SK-N-SH (cell line): ENCODE measurements at regions not wholly inside any gene's neighbourhood (a gene's known extent, or its start where the extent isn't known, plus 50 kb on each side); places are given as distances from the start of the nearest gene placed in this dataset.
A peak's percentile ranks its signal among the peaks of the same experiment; 100 is the strongest.

Experiments
- CTCF ChIA-PET: fragments of 300-600, 350-600 bp; formaldehyde crosslinking; extraction: SDS; loops from one replicate; lab custom pipeline; 2021; lab: Yijun Ruan, JAX
- POLR2A ChIA-PET: fragments of 350-600 bp; sonication (Branson Sonifier 250); formaldehyde crosslinking; extraction: SDS; loops from one replicate; lab custom pipeline; 2020; ENCODE audit warnings: antibody characterized with exemption, inconsistent platforms; lab: Yijun Ruan, JAX
- DNase-seq: peaks from one replicate; pipeline ENCODE4 v3.0.0; 2012
- H2AFZ ChIP-seq: fragments of 200-600 bp; sonication (generic); 2 replicates; pipeline ENCODE4 v1.8.1; 2016; ENCODE audit warnings: antibody characterized with exemption, mild to moderate bottlenecking, low read depth
- H3F3A ChIP-seq: fragments of 200-600 bp; sonication (generic); replicated peaks from 2 replicates; pipeline ENCODE3; 2016; ENCODE audit warnings: antibody characterized with exemption, mild to moderate bottlenecking; ENCODE audit not compliant: insufficient read depth
- H3K27ac ChIP-seq, 2 experiments: fragments of 200-500 bp in 1 of 2; fragments of 200-600 bp in 1 of 2; sonication (Bioruptor generic) in 1 of 2; sonication (generic), shearing (Covaris generic) in 1 of 2; 2 replicates each; pipeline versions ENCODE4 v1.5.1 to v1.6.1; 2014 to 2016; ENCODE audit warnings: low read depth in 2 of 2, inconsistent platforms in 1 of 2, low read length in 1 of 2, mild to moderate bottlenecking in 1 of 2, mixed read lengths in 1 of 2
- H3K27me3 ChIP-seq: fragments of 200-600 bp; sonication (generic), shearing (Covaris generic); 2 replicates; pipeline ENCODE4 v1.6.1; 2016; ENCODE audit warnings: mixed run types; ENCODE audit not compliant: insufficient read depth
- H3K36me3 ChIP-seq, 2 experiments: fragments of 200-500 bp in 1 of 2; fragments of 200-600 bp in 1 of 2; sonication (Bioruptor generic) in 1 of 2; sonication (generic) in 1 of 2; replicated peaks in 1 of 2; 2 replicates each; pipeline versions ENCODE3 to v1.5.1; 2014 to 2016; ENCODE audit warnings: low read length in 1 of 2, mild to moderate bottlenecking in 1 of 2; ENCODE audit not compliant: insufficient read depth in 2 of 2, control insufficient read depth in 1 of 2
- H3K4me1 ChIP-seq, 2 experiments: fragments of 200-500 bp in 1 of 2; fragments of 200-600 bp in 1 of 2; sonication (Bioruptor generic) in 1 of 2; sonication (generic), shearing (Covaris generic) in 1 of 2; 2 replicates each; pipeline versions ENCODE4 v1.5.1 to v1.6.1; 2014 to 2016; ENCODE audit warnings: low read depth in 1 of 2, low read length in 1 of 2, mixed run types in 1 of 2; ENCODE audit not compliant: insufficient read depth in 2 of 2, control insufficient read depth in 1 of 2
- H3K4me2 ChIP-seq: fragments of 200-600 bp; sonication (generic), shearing (Covaris generic); 2 replicates; pipeline ENCODE4 v1.6.1; 2017; ENCODE audit warnings: mixed run types
- H3K4me3 ChIP-seq, 2 experiments: fragments of 200-500 bp in 1 of 2; fragments of 200-600 bp in 1 of 2; sonication (Bioruptor generic) in 1 of 2; sonication (generic), shearing (Covaris generic) in 1 of 2; 2 replicates each; pipeline versions ENCODE4 v1.5.1 to v1.8.1; 2014 to 2016; ENCODE audit warnings: low read depth in 2 of 2, inconsistent platforms in 1 of 2, low read length in 1 of 2, mild to moderate bottlenecking in 1 of 2, mixed read lengths in 1 of 2, moderate library complexity in 1 of 2
- H3K79me2 ChIP-seq: fragments of 200-600 bp; sonication (generic); 2 replicates; pipeline ENCODE4 v1.8.1; 2017; ENCODE audit warnings: mild to moderate bottlenecking; ENCODE audit not compliant: insufficient read depth
- H3K9ac ChIP-seq: fragments of 200-600 bp; sonication (generic); 2 replicates; pipeline ENCODE4 v1.6.1; 2017; ENCODE audit warnings: mixed run types
- H3K9me2 ChIP-seq: fragments of 200-600 bp; sonication (generic); 2 replicates; pipeline ENCODE4 v1.6.1; 2017; ENCODE audit warnings: mixed run types
- H3K9me3 ChIP-seq: fragments of 200-600 bp; sonication (generic); 2 replicates; pipeline ENCODE4 v1.6.1; 2017; ENCODE audit warnings: mixed run types, mild to moderate bottlenecking, moderate library complexity
- H4K20me1 ChIP-seq: fragments of 200-600 bp; sonication (generic); 2 replicates; pipeline ENCODE4 v1.6.1; 2017; ENCODE audit warnings: mild to moderate bottlenecking, mixed run types; ENCODE audit not compliant: insufficient read depth
- CTCF ChIP-seq: fragments of 200-600 bp; sonication (generic); IDR thresholded peaks from 2 replicates; pipeline ENCODE4 v1.6.1; 2017; ENCODE audit warnings: antibody characterized with exemption, mild to moderate bottlenecking, moderate library complexity
- EZH2phosphoT487 ChIP-seq: fragments of 200-600 bp; sonication (generic); IDR thresholded peaks from 2 replicates; pipeline ENCODE4 v1.6.1; 2017; ENCODE audit warnings: low read depth, mixed run types, mild to moderate bottlenecking, antibody characterized with exemption, moderate library complexity, borderline replicate concordance
- FOSL2 ChIP-seq: IDR thresholded peaks from 2 replicates; pipeline ENCODE4 v1.4.0; 2012; ENCODE audit warnings: low read depth, mild to moderate bottlenecking, moderate library complexity, borderline replicate concordance
- FOXM1 ChIP-seq: IDR thresholded peaks from 2 replicates; pipeline ENCODE4 v1.4.0; 2012; ENCODE audit warnings: low read depth, mild to moderate bottlenecking
- GABPA ChIP-seq: IDR thresholded peaks from 2 replicates; pipeline ENCODE4 v1.4.0; 2012; ENCODE audit warnings: low read depth, mild to moderate bottlenecking
- NFIC ChIP-seq: IDR thresholded peaks from 2 replicates; pipeline ENCODE4 v1.4.0; 2012; ENCODE audit warnings: borderline replicate concordance
- NRF1 ChIP-seq: IDR thresholded peaks from 2 replicates; pipeline ENCODE4 v1.6.1; 2012; ENCODE audit warnings: low read depth, mild to moderate bottlenecking, low read length
- RAD21 ChIP-seq: IDR thresholded peaks from 2 replicates; pipeline ENCODE4 v1.6.1; 2012; ENCODE audit warnings: mild to moderate bottlenecking, low read length
- RCOR1 ChIP-seq: fragments of 150-350 bp; IDR thresholded peaks from 2 replicates; pipeline ENCODE4 v1.6.1; 2017; ENCODE audit warnings: antibody characterized with exemption, low read length
- RXRA ChIP-seq: IDR thresholded peaks from 2 replicates; pipeline ENCODE4 v1.4.0; 2012; ENCODE audit warnings: low read depth, mild to moderate bottlenecking, borderline replicate concordance
- SMC3 ChIP-seq: IDR thresholded peaks from 2 replicates; pipeline ENCODE4 v1.6.1; 2012; ENCODE audit warnings: low read depth, low read length, improper control_type of control experiment
- TEAD4 ChIP-seq: IDR thresholded peaks from 2 replicates; pipeline ENCODE4 v1.4.0; 2012; ENCODE audit warnings: mild to moderate bottlenecking, borderline replicate concordance; ENCODE audit not compliant: insufficient read depth
- USF1 ChIP-seq: IDR thresholded peaks from 2 replicates; pipeline ENCODE4 v1.4.0; 2012; ENCODE audit warnings: low read depth, borderline replicate concordance
- WGBS: methylation state at CpG from one replicate; pipeline ENCODE4 v1.1.6; 2017; ENCODE audit warnings: low lambda C conversion rate; 5-methylcytosine and 5-hydroxymethylcytosine counted together
- TF ChIP-seq, protein P1 (sequence below): IDR thresholded peaks from 2 replicates; pipeline ENCODE4 v1.6.1; 2012; ENCODE audit warnings: mild to moderate bottlenecking, low read depth, low read length, moderate library complexity

DNA sequence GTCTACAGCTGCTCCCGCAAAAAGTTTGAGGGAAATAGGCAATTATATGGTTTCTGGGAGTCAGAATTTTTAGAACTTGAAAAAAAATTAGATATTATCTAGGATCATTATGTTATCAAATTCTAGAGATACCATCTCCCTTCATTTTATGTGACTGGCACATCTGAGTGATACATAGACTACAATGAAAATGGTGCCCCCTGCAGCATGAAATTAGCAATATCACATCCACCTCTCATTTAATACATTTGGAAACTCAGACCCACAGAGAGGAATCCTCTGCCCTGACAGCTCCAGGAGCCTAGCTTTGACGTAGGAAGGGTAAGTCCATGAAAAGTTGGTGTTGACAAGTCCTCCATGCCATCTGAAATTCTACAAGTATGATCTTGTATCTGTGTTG lies 381.6 kb downstream of the SUCLG1 start:
- Histone ChIP-seq H4K20me1 (no peaks in the 10 kb centered on the region), H3K4me2 (no peak overlapping the region), H3K9me2 (no peaks in the 10 kb centered on the region), H3K79me2 (no peaks in the 10 kb centered on the region), H2AFZ (no peak overlapping the region)
- ChIA-PET POLR2A (no interaction called here), CTCF (interaction anchor here (1.0 to 1.7 kb wide), 4 partner anchors 12 to 46 kb away, joined by 3 to 4 read pairs (median 3); no protein-coding TSS in a partner anchor)
- WGBS, result 3% methylated on average over 2 of the region's 2 CpGs
- peak; percentile 62 for TF ChIP-seq CTCF
- no peak for TF ChIP-seq RCOR1
- TF ChIP-seq NFIC, result no peak
- peak; percentile 47 for TF ChIP-seq RAD21
- no peak for TF ChIP-seq TEAD4
- no peak for TF ChIP-seq NRF1
- TF ChIP-seq FOXM1, result no peak
- 0 out of 2 replicates have a peak, but pooled peaks have one; percentile 18 for TF ChIP-seq SMC3
- TF ChIP-seq EZH2phosphoT487, result no peak
- TF ChIP-seq, all 33 proteins: peak for 3
- Histone ChIP-seq H3K9ac (no peak overlapping the region), H3K27me3 (no peaks in the 10 kb centered on the region), H3K36me3 (no peaks in the 10 kb centered on the region), H3K9me3 (no peaks in the 10 kb centered on the region), H3F3A (no peaks in the 10 kb centered on the region), H3K27ac (no peak overlapping the region), H3K4me1 (no peaks in the 10 kb centered on the region), H3K4me3 (no peak overlapping the region; a peak in 1 of 4 replicates)
- DNase-seq, result peak; percentile 5

DNA sequence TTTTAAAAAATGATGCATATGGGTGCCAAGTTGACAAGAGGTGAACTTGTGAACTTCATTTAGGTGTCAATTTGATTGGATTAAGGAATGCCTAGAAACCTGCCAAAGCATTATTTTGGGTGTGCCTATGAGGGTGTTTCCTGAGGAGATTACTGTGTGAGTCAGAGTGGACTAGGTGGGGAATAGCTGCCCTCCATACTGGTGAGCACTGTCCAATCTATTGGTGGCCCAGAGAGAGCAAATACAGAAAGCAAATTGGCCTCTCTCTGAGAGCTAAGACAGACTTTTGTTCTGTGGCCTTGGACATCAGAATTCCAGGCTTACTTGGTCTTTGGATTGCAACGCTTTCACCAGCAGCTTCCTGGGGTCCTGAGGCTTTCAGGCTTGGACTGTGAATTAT lies 388.0 kb downstream of the SUCLG1 start:
- H3K4me3 ChIP-seq, result no peak overlapping the region
- H2AFZ ChIP-seq, result no peak overlapping the region
- no peaks in the 10 kb centered on the region for H3K9me2 ChIP-seq
- no peaks in the 10 kb centered on the region for H4K20me1 ChIP-seq
- CTCF ChIA-PET, result no interaction called here
- no peak overlapping the region for H3K4me2 ChIP-seq
- TF ChIP-seq GABPA (no peak), SMC3 (no peak), RCOR1 (no peak), RXRA (no peak), FOSL2 (no peak), USF1 (no peak)
- TF ChIP-seq, protein P1, sequence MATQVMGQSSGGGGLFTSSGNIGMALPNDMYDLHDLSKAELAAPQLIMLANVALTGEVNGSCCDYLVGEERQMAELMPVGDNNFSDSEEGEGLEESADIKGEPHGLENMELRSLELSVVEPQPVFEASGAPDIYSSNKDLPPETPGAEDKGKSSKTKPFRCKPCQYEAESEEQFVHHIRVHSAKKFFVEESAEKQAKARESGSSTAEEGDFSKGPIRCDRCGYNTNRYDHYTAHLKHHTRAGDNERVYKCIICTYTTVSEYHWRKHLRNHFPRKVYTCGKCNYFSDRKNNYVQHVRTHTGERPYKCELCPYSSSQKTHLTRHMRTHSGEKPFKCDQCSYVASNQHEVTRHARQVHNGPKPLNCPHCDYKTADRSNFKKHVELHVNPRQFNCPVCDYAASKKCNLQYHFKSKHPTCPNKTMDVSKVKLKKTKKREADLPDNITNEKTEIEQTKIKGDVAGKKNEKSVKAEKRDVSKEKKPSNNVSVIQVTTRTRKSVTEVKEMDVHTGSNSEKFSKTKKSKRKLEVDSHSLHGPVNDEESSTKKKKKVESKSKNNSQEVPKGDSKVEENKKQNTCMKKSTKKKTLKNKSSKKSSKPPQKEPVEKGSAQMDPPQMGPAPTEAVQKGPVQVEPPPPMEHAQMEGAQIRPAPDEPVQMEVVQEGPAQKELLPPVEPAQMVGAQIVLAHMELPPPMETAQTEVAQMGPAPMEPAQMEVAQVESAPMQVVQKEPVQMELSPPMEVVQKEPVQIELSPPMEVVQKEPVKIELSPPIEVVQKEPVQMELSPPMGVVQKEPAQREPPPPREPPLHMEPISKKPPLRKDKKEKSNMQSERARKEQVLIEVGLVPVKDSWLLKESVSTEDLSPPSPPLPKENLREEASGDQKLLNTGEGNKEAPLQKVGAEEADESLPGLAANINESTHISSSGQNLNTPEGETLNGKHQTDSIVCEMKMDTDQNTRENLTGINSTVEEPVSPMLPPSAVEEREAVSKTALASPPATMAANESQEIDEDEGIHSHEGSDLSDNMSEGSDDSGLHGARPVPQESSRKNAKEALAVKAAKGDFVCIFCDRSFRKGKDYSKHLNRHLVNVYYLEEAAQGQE, result no peak
- no peaks in the 10 kb centered on the region for H3K9me3 ChIP-seq
- H3K4me1 ChIP-seq, result no peaks in the 10 kb centered on the region
- H3K79me2 ChIP-seq, result no peaks in the 10 kb centered on the region
- no peaks in the 10 kb centered on the region for H3K27me3 ChIP-seq
- no peak overlapping the region for H3K9ac ChIP-seq
- no peak for DNase-seq
- POLR2A ChIA-PET, result no interaction called here
- WGBS, result 0% methylated on average over 1 of the region's 1 CpG
- H3F3A ChIP-seq, result no peaks in the 10 kb centered on the region
- no peaks in the 10 kb centered on the region for H3K36me3 ChIP-seq
- H3K27ac ChIP-seq, result no peak overlapping the region
